ENCODE measurements at regions not wholly inside any gene's neighbourhood (a gene's known extent, or its start where the extent isn't known, plus 50 kb on each side); places are given as distances from the start of the nearest gene placed in this dataset.

GRCh38 chr13:18948012-18948663 is 233.5 kb downstream of the TUBA3C start:
- no peak overlapping the region for H3K4me3 ChIP-seq (ENCODE audit: low read depth, low read length)
- DNase-seq (ENCODE audit: low read depth) = no peak
- TF ChIP-seq, protein P1, sequence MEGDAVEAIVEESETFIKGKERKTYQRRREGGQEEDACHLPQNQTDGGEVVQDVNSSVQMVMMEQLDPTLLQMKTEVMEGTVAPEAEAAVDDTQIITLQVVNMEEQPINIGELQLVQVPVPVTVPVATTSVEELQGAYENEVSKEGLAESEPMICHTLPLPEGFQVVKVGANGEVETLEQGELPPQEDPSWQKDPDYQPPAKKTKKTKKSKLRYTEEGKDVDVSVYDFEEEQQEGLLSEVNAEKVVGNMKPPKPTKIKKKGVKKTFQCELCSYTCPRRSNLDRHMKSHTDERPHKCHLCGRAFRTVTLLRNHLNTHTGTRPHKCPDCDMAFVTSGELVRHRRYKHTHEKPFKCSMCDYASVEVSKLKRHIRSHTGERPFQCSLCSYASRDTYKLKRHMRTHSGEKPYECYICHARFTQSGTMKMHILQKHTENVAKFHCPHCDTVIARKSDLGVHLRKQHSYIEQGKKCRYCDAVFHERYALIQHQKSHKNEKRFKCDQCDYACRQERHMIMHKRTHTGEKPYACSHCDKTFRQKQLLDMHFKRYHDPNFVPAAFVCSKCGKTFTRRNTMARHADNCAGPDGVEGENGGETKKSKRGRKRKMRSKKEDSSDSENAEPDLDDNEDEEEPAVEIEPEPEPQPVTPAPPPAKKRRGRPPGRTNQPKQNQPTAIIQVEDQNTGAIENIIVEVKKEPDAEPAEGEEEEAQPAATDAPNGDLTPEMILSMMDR (IDR thresholded peaks at IDR 0.05; ENCODE audit: insufficient read depth, low read depth, low read length, missing control alignments) = no peak

DNA sequence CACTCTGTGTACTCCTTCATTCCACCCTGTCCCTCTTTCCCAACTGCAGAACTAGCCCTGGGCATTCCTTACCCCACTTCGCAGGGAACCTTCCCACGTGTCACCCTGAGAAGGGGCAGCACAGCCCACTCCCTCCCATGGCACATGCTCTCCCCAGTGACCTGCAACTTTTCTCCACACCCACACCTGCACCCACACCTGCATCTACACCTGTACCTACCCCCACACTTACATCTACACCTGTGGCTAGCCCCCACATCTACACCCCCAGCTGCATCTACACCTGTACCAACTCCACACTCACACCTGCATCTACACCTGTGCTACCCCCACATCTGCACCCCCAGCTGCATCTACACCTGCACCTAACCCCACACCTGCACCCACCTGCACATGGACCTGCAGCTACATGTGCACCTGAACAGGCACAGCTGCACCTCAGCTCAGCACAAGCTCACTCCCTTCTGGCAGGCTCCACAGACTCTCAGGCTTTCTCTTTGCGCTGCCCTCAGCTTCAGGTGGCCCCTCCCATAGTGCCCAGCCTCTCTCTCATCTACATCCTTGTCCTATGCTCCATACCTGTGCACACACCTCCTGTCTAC is 234.1 kb downstream of the TUBA3C start:
- H3K4me3 ChIP-seq (ENCODE audit: low read depth, low read length) = no peak overlapping the region
- DNase-seq (ENCODE audit: low read depth) = no peak
- TF ChIP-seq, protein P1 (IDR thresholded peaks at IDR 0.05; ENCODE audit: insufficient read depth, low read depth, low read length, missing control alignments) = no peak

DNA sequence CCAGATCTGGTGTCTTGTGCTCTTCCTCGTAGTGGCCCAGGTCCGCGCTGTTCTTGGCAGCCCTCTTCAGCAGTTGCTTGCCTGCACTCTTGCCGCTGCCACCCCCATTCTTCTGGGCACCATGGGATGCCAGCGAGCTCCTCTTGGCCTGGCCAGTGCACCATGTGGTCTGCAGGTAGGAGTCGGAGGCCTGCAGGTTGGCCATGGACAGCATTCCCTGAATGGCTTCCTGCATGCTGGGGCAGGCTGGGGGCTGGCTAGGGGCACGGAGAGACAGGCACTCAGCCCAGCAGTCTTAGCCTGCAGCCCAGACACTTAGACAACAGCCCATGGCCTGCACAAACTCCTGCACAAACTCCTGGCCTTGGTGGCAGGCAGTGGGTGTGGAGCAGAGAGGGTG is 234.9 kb downstream of the TUBA3C start:
- TF ChIP-seq, protein P1 (IDR thresholded peaks at IDR 0.05; ENCODE audit: insufficient read depth, low read depth, low read length, missing control alignments) = no peak
- DNase-seq (ENCODE audit: low read depth) = no peak
- no peak overlapping the region for H3K4me3 ChIP-seq (ENCODE audit: low read depth, low read length)

DNA sequence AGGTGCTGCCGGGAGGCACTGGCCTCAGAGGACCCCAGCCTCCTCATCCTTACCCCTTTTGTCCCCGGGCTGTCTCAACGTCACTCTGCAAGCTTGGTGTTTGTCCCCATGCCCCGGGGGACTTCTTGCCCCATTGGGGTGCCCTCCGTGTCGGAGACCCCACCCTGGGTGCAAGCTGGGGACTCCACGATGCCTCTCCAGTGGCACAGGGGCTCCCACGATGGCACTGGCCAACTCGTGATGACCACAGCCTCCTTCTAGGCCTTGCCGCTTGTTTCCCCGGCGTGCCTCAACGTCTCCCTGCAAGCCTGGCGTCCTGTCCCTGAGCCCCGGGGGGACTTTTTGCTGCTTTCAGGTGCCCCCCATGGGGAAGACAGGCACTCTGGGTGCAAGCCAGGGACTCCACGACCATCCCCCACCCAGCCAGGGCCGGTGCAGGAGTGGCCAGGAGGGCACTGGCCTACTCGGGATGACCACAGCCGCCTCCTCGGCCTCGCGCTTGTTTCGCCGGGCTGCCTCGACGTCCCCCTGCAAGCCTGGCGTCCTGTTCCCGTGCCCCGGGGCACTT is 237.0 kb downstream of the TUBA3C start:
- no peak for DNase-seq (ENCODE audit: low read depth)
- H3K4me3 ChIP-seq (ENCODE audit: low read depth, low read length) = no peak overlapping the region
- TF ChIP-seq, protein P1 (IDR thresholded peaks at IDR 0.05; ENCODE audit: insufficient read depth, low read depth, low read length, missing control alignments) = no peak

GRCh38 chr13:18943721-18944391 is 237.8 kb downstream of the TUBA3C start:
- TF ChIP-seq, protein P1 (IDR thresholded peaks at IDR 0.05; ENCODE audit: insufficient read depth, low read depth, low read length, missing control alignments) = no peak
- DNase-seq (ENCODE audit: low read depth) = no peak
- H3K4me3 ChIP-seq (ENCODE audit: low read depth, low read length) = no peak overlapping the region

- no peak overlapping the region for H3K4me3 ChIP-seq (ENCODE audit: low read depth, low read length)
- TF ChIP-seq, protein P1 (IDR thresholded peaks at IDR 0.05; ENCODE audit: insufficient read depth, low read depth, low read length, missing control alignments) = no peak
- DNase-seq (ENCODE audit: low read depth) = no peak
Observed at GRCh38 chr13:18943273-18943672, 238.4 kb downstream of the TUBA3C start.
